GM12875 (cell line): ENCODE measurements at regions not wholly inside any gene's neighbourhood (a gene's known extent, or its start where the extent isn't known, plus 50 kb on each side); places are given as distances from the start of the nearest gene placed in this dataset.
"Not testable (repeated sequence)": the region's sequence is repeated elsewhere in the genome, so short reads cannot be mapped to it uniquely, and the experiment has no call there.

Experiments used
- H3K4me3 ChIP-seq: one replicate; pipeline ENCODE4 v1.5.1; 2011; ENCODE audit warnings: low read depth, low read length, control low read depth
- CTCF ChIP-seq: IDR thresholded peaks from 2 replicates; pipeline ENCODE4 v1.5.1; 2011; ENCODE audit warnings: low read depth, mild to moderate bottlenecking, control low read depth, inconsistent platforms, low read length, moderate library complexity, borderline replicate concordance; ENCODE audit not compliant: insufficient read depth

DNA sequence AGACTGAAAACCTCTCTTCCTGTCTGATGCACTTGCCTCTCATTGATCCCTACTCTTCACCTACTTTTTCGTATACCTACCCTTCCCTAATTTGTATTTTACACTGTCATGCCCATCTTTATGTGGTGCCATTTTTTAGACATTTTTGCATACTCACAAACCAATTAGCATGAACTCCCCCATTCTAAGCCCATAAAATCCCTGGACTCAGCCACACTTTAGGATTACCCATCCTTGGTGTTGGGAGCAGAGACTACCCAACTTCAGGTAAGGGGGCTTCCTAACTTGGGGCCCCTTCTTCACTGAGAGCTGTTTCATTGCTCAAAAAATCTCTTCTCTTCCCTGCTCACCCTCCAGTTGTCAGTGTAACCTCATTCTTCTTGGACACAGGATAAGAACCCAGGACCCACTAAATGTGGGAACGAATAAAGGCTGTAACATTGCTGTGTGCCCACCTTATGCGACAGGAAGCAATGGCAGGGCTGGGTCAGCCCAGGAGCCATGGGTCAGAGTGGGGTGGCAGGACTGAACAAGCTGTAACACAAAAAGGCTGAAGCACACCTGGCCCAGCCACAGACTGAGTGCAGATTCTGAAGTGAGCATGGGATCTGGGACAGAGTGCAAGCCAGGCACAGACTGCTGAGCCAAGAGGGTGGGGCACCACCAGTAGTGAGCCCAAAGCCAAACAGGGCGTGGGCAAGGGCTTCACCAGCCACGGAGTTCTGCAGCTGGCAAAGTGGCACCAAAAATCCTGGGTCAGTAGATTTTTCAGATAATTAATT, 789.1 kb upstream of the HS3ST5 start:
- no peak overlapping the region for H3K4me3 ChIP-seq
- TF ChIP-seq CTCF, result no peak

GRCh38 chr6:115121513-115121912, 778.7 kb upstream of the HS3ST5 start:
- not testable (repeated sequence) for H3K4me3 ChIP-seq

GRCh38 chr6:115120391-115120790, 777.6 kb upstream of the HS3ST5 start:
- no peak overlapping the region for H3K4me3 ChIP-seq
- TF ChIP-seq CTCF, result no peak

- H3K4me3 ChIP-seq, result no peak overlapping the region
- TF ChIP-seq CTCF, result no peak
Observed at GRCh38 chr6:115091461-115091860, 748.6 kb upstream of the HS3ST5 start.

DNA sequence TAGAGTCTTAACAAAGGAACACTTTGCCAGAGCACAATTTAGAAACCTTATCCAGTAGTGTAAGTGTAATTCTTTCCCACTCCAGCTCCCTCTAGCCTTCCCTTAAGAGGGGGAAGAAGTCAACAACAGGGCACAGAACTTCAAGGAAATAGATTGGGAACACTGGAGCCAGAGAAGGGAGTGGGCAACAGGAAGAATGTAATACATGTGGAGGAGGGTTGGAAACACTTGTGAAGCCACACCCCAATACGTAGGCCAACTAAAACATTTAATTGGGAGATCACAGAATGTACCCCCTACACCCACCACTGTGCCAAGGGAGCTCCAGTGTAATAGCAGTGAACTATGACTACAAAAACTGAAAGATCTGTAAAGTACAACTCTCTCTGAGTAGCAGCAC, 735.7 kb upstream of the HS3ST5 start:
- no peak for TF ChIP-seq CTCF
- H3K4me3 ChIP-seq, result no peak overlapping the region

DNA sequence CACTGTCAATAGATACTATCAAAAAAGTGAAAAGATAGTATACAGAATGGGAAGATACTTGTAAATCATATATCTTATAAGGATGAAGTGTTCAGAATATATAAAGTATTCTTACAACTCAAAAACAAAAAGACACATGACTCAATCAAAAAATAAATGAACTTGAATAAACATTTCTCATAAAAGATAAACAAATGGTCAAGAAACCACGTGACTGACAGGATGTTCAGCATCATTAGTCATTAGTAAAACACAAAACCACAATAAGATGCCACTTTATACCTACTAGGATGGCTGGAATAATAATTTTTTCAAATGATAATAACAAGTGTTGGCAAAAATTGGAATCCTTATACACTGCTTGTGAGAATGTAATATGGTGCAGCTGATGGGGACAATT, 729.1 kb upstream of the HS3ST5 start:
- H3K4me3 ChIP-seq, result no peak overlapping the region
- TF ChIP-seq CTCF, result no peak

DNA sequence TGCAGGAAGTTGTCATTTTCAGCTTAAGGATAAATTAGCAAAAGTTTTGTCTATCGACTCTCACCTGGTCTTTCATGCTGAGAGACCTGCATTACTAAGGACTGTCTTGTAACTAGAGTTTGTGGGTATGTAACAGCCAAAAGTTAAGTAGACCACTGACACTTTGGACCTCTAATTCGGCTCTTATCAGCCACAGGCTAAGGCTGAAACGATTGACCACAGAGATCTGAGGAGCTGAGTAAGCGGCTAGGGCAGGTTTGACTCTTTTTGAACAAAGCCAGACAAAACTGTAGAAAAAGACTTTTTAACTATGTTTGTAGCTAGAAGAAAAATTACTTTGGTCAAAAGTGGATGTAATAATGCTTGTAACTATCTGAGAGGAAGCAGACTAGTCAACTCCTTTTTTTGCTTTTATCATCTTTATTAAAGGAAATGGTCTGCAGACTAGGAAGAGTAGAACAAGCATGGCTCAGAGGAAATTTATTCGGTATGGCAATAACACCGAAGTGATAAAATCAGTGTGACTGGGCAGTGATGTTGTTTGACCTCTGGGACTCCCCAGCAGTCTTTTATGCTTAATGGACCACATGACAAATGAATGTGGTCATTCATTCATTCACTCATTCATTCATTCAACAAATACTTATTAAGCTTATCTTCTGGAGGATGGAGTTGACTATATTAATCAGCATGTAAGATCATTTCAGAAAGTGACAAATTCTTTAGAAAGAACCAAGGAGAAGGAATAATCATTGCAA, 725.0 kb upstream of the HS3ST5 start:
- no peak overlapping the region for H3K4me3 ChIP-seq
- no peak for TF ChIP-seq CTCF
